GM19452 (cell line): ENCODE measurements at regions not wholly inside any gene's neighbourhood (a gene's known extent, or its start where the extent isn't known, plus 50 kb on each side); places are given as distances from the start of the nearest gene placed in this dataset.
"Not testable (repeated sequence)": the region's sequence is repeated elsewhere in the genome, so short reads cannot be mapped to it uniquely, and the experiment has no call there.

Experiments used
- ATAC-seq: cut with Tn5 transposase; IDR thresholded peaks from one replicate; pipeline ENCODE4 v1.9.1; 2021; ENCODE audit not compliant: unreplicated experiment

DNA sequence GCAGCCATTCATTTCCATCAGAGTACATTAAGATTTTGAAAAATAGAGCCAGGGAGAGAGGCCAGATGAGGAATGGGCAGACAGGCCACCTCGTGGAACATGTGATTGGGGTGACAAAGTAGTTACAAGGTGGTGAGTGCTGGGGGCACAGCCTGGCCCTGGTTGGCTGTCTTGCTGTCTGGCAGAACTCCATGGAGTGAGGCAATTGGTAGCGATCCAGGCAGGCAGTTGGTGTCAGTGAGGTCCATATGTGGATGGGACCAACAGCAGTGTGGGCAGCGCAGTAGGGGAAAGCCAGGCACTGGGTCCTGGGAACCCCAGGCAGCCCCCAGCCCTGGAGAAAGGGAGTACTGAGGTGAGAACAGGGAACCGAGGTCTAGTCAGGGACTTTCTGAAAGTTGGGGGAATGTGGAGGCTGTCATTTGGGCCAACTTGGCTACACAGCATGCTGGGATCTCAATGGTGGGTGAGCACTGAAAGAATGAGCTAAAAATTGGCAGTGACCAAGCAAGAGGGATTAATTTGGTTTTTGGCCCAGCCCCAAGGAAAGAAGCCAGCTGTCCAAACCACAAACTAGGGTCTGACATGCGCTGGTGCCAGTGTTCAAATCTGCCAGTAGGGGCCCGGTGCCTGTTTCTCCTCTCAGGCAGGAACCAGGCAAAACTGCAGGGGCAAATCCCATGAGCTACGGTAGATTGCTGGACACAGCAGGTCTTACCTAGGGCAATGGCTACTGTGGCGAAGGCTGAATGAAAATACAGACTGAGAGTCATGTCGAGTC lies 61.4 kb upstream of the E2F3 start:
- no peak for ATAC-seq

DNA sequence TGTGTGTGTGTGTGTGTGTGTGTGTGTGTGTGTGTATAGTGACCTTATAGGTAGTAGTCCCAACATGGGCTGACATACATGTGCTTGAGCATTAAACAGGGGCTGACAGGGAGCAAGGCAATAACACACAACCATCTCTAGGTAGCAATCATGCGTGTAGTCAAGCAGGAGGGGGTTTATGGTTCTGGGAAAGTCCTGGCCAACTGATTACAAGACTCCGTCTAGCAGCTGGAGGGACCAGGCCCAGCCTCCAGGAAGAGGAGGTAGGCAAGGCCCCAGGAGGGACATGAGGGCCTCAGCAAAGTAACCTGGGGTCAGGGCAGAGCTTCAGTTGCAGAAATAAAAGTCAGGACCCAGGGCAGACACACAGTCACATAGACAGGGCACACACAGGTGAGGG lies 60.6 kb upstream of the E2F3 start:
- no peak for ATAC-seq

DNA sequence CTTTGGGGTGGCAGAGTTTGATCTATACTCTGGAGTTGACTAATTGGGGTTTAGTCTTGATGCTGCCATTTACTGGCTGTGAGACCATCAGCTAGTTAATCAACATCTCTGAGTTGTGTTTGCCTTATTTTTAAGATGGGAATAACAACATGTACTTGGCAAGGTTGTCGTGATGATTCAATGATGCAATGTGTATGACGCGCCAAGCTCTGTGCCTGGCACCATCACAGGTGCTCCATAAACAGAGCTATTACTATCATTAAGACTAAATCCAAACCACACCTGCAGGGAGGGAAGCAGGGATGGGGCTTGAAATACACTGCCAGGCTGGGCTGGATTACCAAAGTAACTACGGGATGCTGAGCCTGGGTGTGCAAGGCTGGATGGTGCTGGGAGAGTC lies 60.1 kb upstream of the E2F3 start:
- no peak for ATAC-seq

DNA sequence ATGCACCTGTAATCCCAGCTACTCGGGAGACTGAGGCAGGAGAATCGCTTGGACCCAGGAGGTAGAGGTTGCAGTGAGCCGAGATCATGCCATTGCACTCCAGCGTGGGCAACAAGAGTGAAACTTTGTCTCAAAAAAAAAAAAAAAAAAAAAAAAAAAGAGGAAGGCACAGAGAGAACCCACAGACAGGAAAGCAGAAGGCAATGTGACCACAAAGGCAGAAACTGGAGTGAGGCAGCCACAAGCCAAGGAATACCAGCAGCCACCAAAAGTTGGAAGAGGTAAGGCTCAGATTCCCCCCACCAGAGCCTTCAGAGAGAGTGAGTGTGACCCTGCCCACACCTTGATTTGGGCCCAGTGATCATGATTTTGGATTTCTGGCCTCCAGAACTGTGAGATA lies 54.7 kb upstream of the E2F3 start:
- not testable (repeated sequence) for ATAC-seq

DNA sequence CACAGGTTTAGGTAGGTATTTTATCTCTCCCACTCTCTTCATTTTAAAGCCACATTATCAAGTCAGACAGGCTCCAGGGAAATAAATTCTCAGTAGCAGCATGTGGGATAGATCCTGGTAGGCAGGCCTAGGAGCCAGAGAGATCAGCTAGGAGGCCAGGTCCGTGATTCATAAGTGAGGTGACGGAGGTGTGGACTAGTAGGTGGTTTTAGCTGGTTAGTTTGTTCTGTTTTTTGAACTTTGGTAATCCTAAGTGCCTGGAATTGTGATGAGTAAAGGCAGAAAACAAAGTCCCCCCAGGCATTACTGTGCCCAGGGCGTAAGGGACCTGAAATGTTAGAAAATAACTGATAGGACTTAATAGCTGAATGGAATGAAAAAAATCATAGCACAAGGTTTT lies 53.6 kb upstream of the E2F3 start:
- no peak for ATAC-seq

DNA sequence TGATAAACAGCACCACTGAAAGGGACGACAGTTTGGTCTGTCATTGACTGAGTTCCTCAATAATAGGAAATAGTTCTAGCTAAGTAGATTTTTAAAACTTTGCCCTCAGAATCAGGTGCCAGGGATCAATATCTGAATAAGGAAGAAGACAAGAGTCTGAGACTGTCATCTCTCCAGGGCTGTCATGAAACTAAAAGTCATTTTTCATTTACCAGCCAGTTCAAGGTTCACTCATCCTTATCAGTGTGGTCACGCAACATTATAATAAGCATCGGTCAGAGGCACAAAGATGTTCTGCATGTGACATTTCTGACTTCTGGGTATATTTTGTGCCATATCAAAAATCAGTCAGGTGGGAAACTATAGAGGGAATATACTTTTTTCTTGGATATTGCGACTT lies 52.5 kb upstream of the E2F3 start:
- no peak for ATAC-seq

DNA sequence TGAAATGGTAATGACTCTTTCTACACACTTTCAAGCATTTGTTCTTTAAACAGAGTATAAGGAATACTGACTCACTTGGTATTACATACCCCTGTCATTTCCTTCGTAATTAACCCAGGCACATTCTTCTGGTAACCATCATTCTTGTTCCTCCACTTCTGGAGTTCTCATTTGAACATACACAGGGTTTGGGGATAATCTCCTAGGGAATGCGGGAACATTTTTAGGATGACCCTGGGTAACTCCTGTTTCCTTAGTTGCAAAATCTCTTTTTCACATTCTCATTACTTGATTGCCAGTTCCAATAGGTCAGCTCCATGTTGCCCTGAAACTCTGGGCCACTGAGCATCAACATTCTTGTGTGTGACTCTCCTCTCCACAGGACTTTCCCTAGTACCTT lies 51.5 kb upstream of the E2F3 start:
- no peak for ATAC-seq

DNA sequence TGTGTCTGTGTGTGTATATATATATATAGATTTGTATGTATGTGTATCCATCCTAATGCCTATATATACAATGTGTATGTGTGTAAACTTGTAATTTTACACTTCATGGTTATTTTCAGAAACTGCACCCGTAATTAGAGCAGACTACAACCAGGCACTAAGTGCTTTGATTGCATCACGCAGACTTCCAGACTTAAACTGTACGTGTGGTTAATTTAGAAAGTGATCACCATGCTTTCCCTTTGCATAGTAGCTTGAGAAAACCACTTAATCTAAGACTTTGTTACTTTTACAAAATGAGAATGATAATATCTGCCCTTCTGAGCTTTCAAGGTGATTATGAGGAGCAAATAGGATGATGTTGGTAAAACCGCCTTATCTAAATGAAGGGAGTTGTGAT lies 50.1 kb upstream of the E2F3 start:
- no peak for ATAC-seq
